ENCODE measurements at regions not wholly inside any gene's neighbourhood (a gene's known extent, or its start where the extent isn't known, plus 50 kb on each side); places are given as distances from the start of the nearest gene placed in this dataset.

- TF ChIP-seq TCF7 (IDR thresholded peaks at IDR 0.05; ENCODE audit: borderline replicate concordance) (no peak), ZBTB17 (CRISPR knock-in tag; IDR thresholded peaks at IDR 0.05) (no peak), NR2F6 (CRISPR knock-in tag; IDR thresholded peaks at IDR 0.05) (no peak), NFRKB (IDR thresholded peaks at IDR 0.05; ENCODE audit: low read depth) (no peak), MEIS2 (IDR thresholded peaks at IDR 0.05; ENCODE audit: partially characterized antibody) (no peak), PYGO2 (tag; IDR thresholded peaks at IDR 0.05) (no peak), MTA1 (IDR thresholded peaks at IDR 0.05; ENCODE audit: borderline replicate concordance) (no peak), CTCF (IDR thresholded peaks at IDR 0.05 in 2 of 3, conservative IDR thresholded peaks at IDR 0.05 in 1 of 3; ENCODE audit: insufficient read depth in 2 of 3, low read depth in 1 of 3, low read length in 3 of 3) (no peak), SMC3 (conservative IDR thresholded peaks at IDR 0.05; ENCODE audit: insufficient read depth, low read depth, low read length) (no peak), USF2 (CRISPR knock-in tag; IDR thresholded peaks at IDR 0.05) (no peak), PHF21A (IDR thresholded peaks at IDR 0.05; ENCODE audit: borderline replicate concordance, low read depth) (no peak), PHF8 (IDR thresholded peaks at IDR 0.05; ENCODE audit: borderline replicate concordance, low read length) (no peak), RCOR1 (IDR thresholded peaks at IDR 0.05; ENCODE audit: borderline replicate concordance in 1 of 2, low read depth in 2 of 2, low read length in 2 of 2) (no peak), ETV5 (CRISPR knock-in tag; IDR thresholded peaks at IDR 0.05; ENCODE audit: low read depth) (no peak)
Observed at GRCh38 chr7:16171928-16172327, 249.4 kb downstream of the CRPPA start.
